MCF 10A (cell line): ENCODE measurements at regions not wholly inside any gene's neighbourhood (a gene's known extent, or its start where the extent isn't known, plus 50 kb on each side); places are given as distances from the start of the nearest gene placed in this dataset.

Experiments used
- BruUV-seq: library from RNA; stranded (reverse); fragments of 400-500 nt; replicated peaks from 2 replicates; lab custom pipeline; 2021; lab: Mats Ljungman, UMichigan
- CTCF ChIA-PET: fragments of 300-600 bp; sonication (Branson Sonifier 250); formaldehyde crosslinking; extraction: SDS; loops from one replicate; lab custom pipeline; 2021; ENCODE audit warnings: antibody characterized with exemption, inconsistent platforms; lab: Yijun Ruan, JAX
- POLR2A ChIA-PET: fragments of 300-600, 350-650 bp; sonication (Branson Sonifier 250); formaldehyde crosslinking; extraction: SDS; loops from one replicate; lab custom pipeline; 2020; ENCODE audit warnings: antibody characterized with exemption, inconsistent platforms; lab: Yijun Ruan, JAX
- DNase-seq: peaks from one replicate; pipeline ENCODE4 v3.0.0-alpha.2; 2018; ENCODE audit not compliant: unreplicated experiment
- H3K27ac Mint-ChIP-seq: one replicate; pipeline ENCODE4 v1.8.0; 2022; ENCODE audit warnings: mild to moderate bottlenecking, low read depth, mixed read lengths; ENCODE audit not compliant: unreplicated experiment
- H3K27me3 Mint-ChIP-seq: one replicate; pipeline ENCODE4 v1.8.0; 2022; ENCODE audit warnings: mixed read lengths; ENCODE audit not compliant: insufficient read depth, unreplicated experiment
- H3K36me3 Mint-ChIP-seq: one replicate; pipeline ENCODE4 v1.8.0; 2022; ENCODE audit warnings: mild to moderate bottlenecking, moderate library complexity, mixed read lengths; ENCODE audit not compliant: insufficient read depth, unreplicated experiment
- H3K4me1 Mint-ChIP-seq: one replicate; pipeline ENCODE4 v1.8.0; 2022; ENCODE audit warnings: mixed read lengths; ENCODE audit not compliant: insufficient read depth, unreplicated experiment
- H3K4me3 Mint-ChIP-seq: one replicate; pipeline ENCODE4 v1.8.0; 2022; ENCODE audit warnings: mild to moderate bottlenecking, moderate library complexity, mixed read lengths; ENCODE audit not compliant: unreplicated experiment
- H3K9me3 Mint-ChIP-seq: one replicate; pipeline ENCODE4 v1.8.0; 2022; ENCODE audit warnings: mixed read lengths; ENCODE audit not compliant: unreplicated experiment
- intact Hi-C: fragments of 100-400 bp; cut with micrococcal nuclease; formaldehyde crosslinking; loops from 2 replicates; pipeline ENCODE4 v1.14.1; 2022
- TF ChIP-seq, protein P1 (sequence below): fragments of 200-600 bp; IDR thresholded peaks from one replicate; pipeline ENCODE4 v1.8.0; 2022; ENCODE audit warnings: antibody characterized with exemption, mild to moderate bottlenecking; ENCODE audit not compliant: unreplicated experiment

GRCh38 chr1:83114136-83114834 is 884.6 kb downstream of the TTLL7 start:
- intact Hi-C loops: no loop called here
- H3K4me1 Mint-ChIP-seq: peaks cover 6% of the 10 kb centered on the region
- no peak for DNase-seq
- H3K9me3 Mint-ChIP-seq: no peaks in the 10 kb centered on the region
- no TSS peak for BruUV-seq
- H3K4me3 Mint-ChIP-seq: no peak overlapping the region
- ChIA-PET CTCF (interaction anchor here (0.5 kb wide), 1 partner anchor 1711 kb away, joined by 4 read pairs; no protein-coding TSS in a partner anchor), POLR2A (interaction anchor here (0.7 to 0.9 kb wide), 2 partner anchors 13 to 29 kb away, joined by 3 to 4 read pairs; no protein-coding TSS in a partner anchor)
- no peaks in the 10 kb centered on the region for H3K27me3 Mint-ChIP-seq
- H3K27ac Mint-ChIP-seq: no peak overlapping the region
- TF ChIP-seq, protein P1, sequence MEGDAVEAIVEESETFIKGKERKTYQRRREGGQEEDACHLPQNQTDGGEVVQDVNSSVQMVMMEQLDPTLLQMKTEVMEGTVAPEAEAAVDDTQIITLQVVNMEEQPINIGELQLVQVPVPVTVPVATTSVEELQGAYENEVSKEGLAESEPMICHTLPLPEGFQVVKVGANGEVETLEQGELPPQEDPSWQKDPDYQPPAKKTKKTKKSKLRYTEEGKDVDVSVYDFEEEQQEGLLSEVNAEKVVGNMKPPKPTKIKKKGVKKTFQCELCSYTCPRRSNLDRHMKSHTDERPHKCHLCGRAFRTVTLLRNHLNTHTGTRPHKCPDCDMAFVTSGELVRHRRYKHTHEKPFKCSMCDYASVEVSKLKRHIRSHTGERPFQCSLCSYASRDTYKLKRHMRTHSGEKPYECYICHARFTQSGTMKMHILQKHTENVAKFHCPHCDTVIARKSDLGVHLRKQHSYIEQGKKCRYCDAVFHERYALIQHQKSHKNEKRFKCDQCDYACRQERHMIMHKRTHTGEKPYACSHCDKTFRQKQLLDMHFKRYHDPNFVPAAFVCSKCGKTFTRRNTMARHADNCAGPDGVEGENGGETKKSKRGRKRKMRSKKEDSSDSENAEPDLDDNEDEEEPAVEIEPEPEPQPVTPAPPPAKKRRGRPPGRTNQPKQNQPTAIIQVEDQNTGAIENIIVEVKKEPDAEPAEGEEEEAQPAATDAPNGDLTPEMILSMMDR: no peak
- H3K36me3 Mint-ChIP-seq: no peaks in the 10 kb centered on the region

GRCh38 chr1:83113652-83114051 is 885.3 kb downstream of the TTLL7 start:
- Mint-ChIP-seq H3K9me3 (no peaks in the 10 kb centered on the region), H3K4me3 (no peak overlapping the region), H3K27me3 (no peaks in the 10 kb centered on the region), H3K36me3 (no peaks in the 10 kb centered on the region), H3K4me1 (peaks cover 6% of the 10 kb centered on the region), H3K27ac (no peak overlapping the region)
- BruUV-seq: no TSS peak
- intact Hi-C loops: no loop called here
- ChIA-PET CTCF (interaction anchor here (0.5 kb wide), 1 partner anchor 1711 kb away, joined by 4 read pairs; no protein-coding TSS in a partner anchor), POLR2A (interaction anchor here (0.9 kb wide), 1 partner anchor 13 kb away, joined by 4 read pairs; no protein-coding TSS in a partner anchor)
- TF ChIP-seq, protein P1: no peak
- no peak for DNase-seq

- no TSS peak for BruUV-seq
- intact Hi-C loops: no loop called here
These were observed 886.6 kb downstream of the TTLL7 start for GRCh38 chr1:83112248-83112885.

GRCh38 chr1:83110156-83110555 is 888.8 kb downstream of the TTLL7 start:
- CTCF ChIA-PET: no interaction called here
- Mint-ChIP-seq H3K9me3 (no peaks in the 10 kb centered on the region), H3K27me3 (no peaks in the 10 kb centered on the region), H3K27ac (no peak overlapping the region), H3K4me3 (no peak overlapping the region), H3K4me1 (peaks cover 6% of the 10 kb centered on the region), H3K36me3 (no peaks in the 10 kb centered on the region)
- BruUV-seq: no TSS peak
- intact Hi-C loops: no loop called here
- POLR2A ChIA-PET: no interaction called here
- TF ChIP-seq, protein P1: no peak
- DNase-seq: no peak

More at GRCh38 chr1:83112248-83112885, 886.6 kb downstream of the TTLL7 start:
- TF ChIP-seq, protein P1: no peak
- CTCF ChIA-PET: no interaction called here
- POLR2A ChIA-PET: no interaction called here
- no peak for DNase-seq
- peaks cover 6% of the 10 kb centered on the region for H3K4me1 Mint-ChIP-seq
- H3K9me3 Mint-ChIP-seq: no peaks in the 10 kb centered on the region
- H3K27ac Mint-ChIP-seq: no peak overlapping the region
- H3K27me3 Mint-ChIP-seq: no peaks in the 10 kb centered on the region
- no peak overlapping the region for H3K4me3 Mint-ChIP-seq
- no peaks in the 10 kb centered on the region for H3K36me3 Mint-ChIP-seq
